Loucy (cell line): ENCODE measurements at regions not wholly inside any gene's neighbourhood (a gene's known extent, or its start where the extent isn't known, plus 50 kb on each side); places are given as distances from the start of the nearest gene placed in this dataset.
"Not testable (repeated sequence)": the region's sequence is repeated elsewhere in the genome, so short reads cannot be mapped to it uniquely, and the experiment has no call there.

Source experiments
- H2AFZ ChIP-seq: fragments of 200-600 bp; sonication (generic); 2 replicates; pipeline ENCODE4 v1.6.0; 2016; ENCODE audit warnings: antibody characterized with exemption, mild to moderate bottlenecking, low read length, moderate library complexity
- H3F3A ChIP-seq: fragments of 200-600 bp; 2 replicates; pipeline ENCODE4 v1.6.0; 2016; ENCODE audit warnings: antibody characterized with exemption, low read depth, mild to moderate bottlenecking
- H3K27me3 ChIP-seq: fragments of 200-600 bp; sonication (generic); 2 replicates; pipeline ENCODE4 v1.6.1; 2014; ENCODE audit warnings: low read length, mild to moderate bottlenecking; ENCODE audit not compliant: insufficient read depth, poor library complexity, severe bottlenecking
- H3K36me3 ChIP-seq: fragments of 200-600 bp; sonication (generic); 2 replicates; pipeline ENCODE4 v1.6.1; 2016; ENCODE audit warnings: low read length; ENCODE audit not compliant: insufficient read depth
- H3K4me1 ChIP-seq: fragments of 200-600 bp; sonication (generic); 2 replicates; pipeline ENCODE4 v1.5.1; 2014; ENCODE audit warnings: low read length, mild to moderate bottlenecking; ENCODE audit not compliant: insufficient read depth, poor library complexity, severe bottlenecking
- H3K4me2 ChIP-seq: fragments of 200-600 bp; sonication (generic); 2 replicates; pipeline ENCODE4 v1.6.0; 2014; ENCODE audit warnings: antibody characterized with exemption, low read length, low read depth, mild to moderate bottlenecking; ENCODE audit not compliant: poor library complexity, severe bottlenecking
- H3K4me3 ChIP-seq: fragments of 200-600 bp; sonication (generic); 2 replicates; pipeline ENCODE4 v1.5.1; 2014; ENCODE audit warnings: low read length, mild to moderate bottlenecking, mixed read lengths; ENCODE audit not compliant: poor library complexity, severe bottlenecking
- H3K79me2 ChIP-seq: fragments of 200-600 bp; sonication (generic); 2 replicates; pipeline ENCODE4 v1.6.1; 2014; ENCODE audit warnings: low read length; ENCODE audit not compliant: insufficient read depth
- H3K9ac ChIP-seq: fragments of 200-600 bp; sonication (generic); 2 replicates; pipeline ENCODE4 v1.6.0; 2014; ENCODE audit warnings: mild to moderate bottlenecking, low read depth, low read length, moderate library complexity; ENCODE audit not compliant: poor library complexity, severe bottlenecking
- H3K9me2 ChIP-seq: fragments of 200-600 bp; sonication (generic); replicated peaks from 2 replicates; pipeline ENCODE4 v1.6.1; 2016; ENCODE audit warnings: low read depth, low read length, mixed read lengths
- H3K9me3 ChIP-seq: fragments of 200-600 bp; sonication (generic); 2 replicates; pipeline ENCODE4 v1.6.1; 2014; ENCODE audit warnings: mild to moderate bottlenecking, antibody characterized with exemption, low read length, low read depth; ENCODE audit not compliant: insufficient read depth
- H4K20me1 ChIP-seq: fragments of 200-600 bp; sonication (generic); 2 replicates; pipeline ENCODE4 v1.6.0; 2014; ENCODE audit warnings: antibody characterized with exemption, low read length, mild to moderate bottlenecking; ENCODE audit not compliant: insufficient read depth, poor library complexity, severe bottlenecking
- CTCF ChIP-seq: fragments of 200-600 bp; sonication (generic); conservative IDR thresholded peaks from 2 replicates; pipeline ENCODE4 v1.5.1; 2014; ENCODE audit warnings: mild to moderate bottlenecking, antibody characterized with exemption, low read length
- EZH2phosphoT487 ChIP-seq: fragments of 200-600 bp; IDR thresholded peaks from 2 replicates; pipeline ENCODE4 v1.6.1; 2018; ENCODE audit warnings: antibody characterized with exemption, mild to moderate bottlenecking, moderate library complexity, borderline replicate concordance

GRCh38 chr14:84482256-84483071 is 1047.5 kb upstream of the FLRT2 start:
- Histone ChIP-seq H3F3A (no peaks in the 10 kb centered on the region), H3K36me3 (no peaks in the 10 kb centered on the region), H3K9me2 (no peaks in the 10 kb centered on the region), H3K79me2 (no peaks in the 10 kb centered on the region), H3K9ac (no peak overlapping the region), H3K9me3 (no peaks in the 10 kb centered on the region), H2AFZ (no peak overlapping the region), H3K4me3 (no peak overlapping the region), H3K4me1 (no peaks in the 10 kb centered on the region), H3K27me3 (no peaks in the 10 kb centered on the region), H3K4me2 (no peak overlapping the region), H4K20me1 (no peaks in the 10 kb centered on the region)
- no peak for TF ChIP-seq EZH2phosphoT487
- TF ChIP-seq CTCF: no peak

GRCh38 chr14:84483072-84483420 is 1046.9 kb upstream of the FLRT2 start:
- no peak for TF ChIP-seq CTCF
- TF ChIP-seq EZH2phosphoT487: no peak
- Histone ChIP-seq H4K20me1 (no peaks in the 10 kb centered on the region), H3K27me3 (no peaks in the 10 kb centered on the region), H3K9me3 (no peaks in the 10 kb centered on the region), H3K9ac (no peak overlapping the region), H3K4me3 (no peak overlapping the region), H2AFZ (no peak overlapping the region), H3K79me2 (no peaks in the 10 kb centered on the region), H3K36me3 (no peaks in the 10 kb centered on the region), H3K4me2 (no peak overlapping the region), H3K9me2 (no peaks in the 10 kb centered on the region), H3F3A (no peaks in the 10 kb centered on the region), H3K4me1 (no peaks in the 10 kb centered on the region)

GRCh38 chr14:84484243-84484642 is 1045.7 kb upstream of the FLRT2 start:
- not testable (repeated sequence) for H4K20me1 ChIP-seq, H3K4me3 ChIP-seq

GRCh38 chr14:84485036-84485435 is 1044.9 kb upstream of the FLRT2 start:
- H3K9me2 ChIP-seq: no peaks in the 10 kb centered on the region
- H2AFZ ChIP-seq: no peak overlapping the region
- no peak overlapping the region for H3K4me3 ChIP-seq
- H3K4me2 ChIP-seq: no peak overlapping the region
- H3K4me1 ChIP-seq: no peaks in the 10 kb centered on the region
- H3K36me3 ChIP-seq: no peaks in the 10 kb centered on the region
- H3K27me3 ChIP-seq: no peaks in the 10 kb centered on the region
- no peak overlapping the region for H3K9ac ChIP-seq
- no peaks in the 10 kb centered on the region for H3F3A ChIP-seq
- H4K20me1 ChIP-seq: no peaks in the 10 kb centered on the region
- no peak for TF ChIP-seq CTCF
- TF ChIP-seq EZH2phosphoT487: no peak
- H3K79me2 ChIP-seq: no peaks in the 10 kb centered on the region
- no peaks in the 10 kb centered on the region for H3K9me3 ChIP-seq

More at GRCh38 chr14:84484243-84484642, 1045.7 kb upstream of the FLRT2 start:
- H3K27me3 ChIP-seq, H2AFZ ChIP-seq, H3K9ac ChIP-seq, H3K9me3 ChIP-seq, H3K4me2 ChIP-seq, H3K36me3 ChIP-seq, H3K79me2 ChIP-seq, H3K9me2 ChIP-seq, H3F3A ChIP-seq, H3K4me1 ChIP-seq: not testable (repeated sequence)
